ENCODE measurements at regions not wholly inside any gene's neighbourhood (a gene's known extent, or its start where the extent isn't known, plus 50 kb on each side); places are given as distances from the start of the nearest gene placed in this dataset.

GRCh38 chr4:183843248-183843671 is 61.8 kb upstream of the STOX2 start:
- TF ChIP-seq CTCF (conservative IDR thresholded peaks at IDR 0.05; ENCODE audit: low read depth, low read length): no peak
- TF ChIP-seq EZH2 (IDR thresholded peaks at IDR 0.05; ENCODE audit: borderline replicate concordance, low read depth, low read length, poor library complexity, severe bottlenecking): no peak
